ENCODE measurements at regions not wholly inside any gene's neighbourhood (a gene's known extent, or its start where the extent isn't known, plus 50 kb on each side); places are given as distances from the start of the nearest gene placed in this dataset.

DNA sequence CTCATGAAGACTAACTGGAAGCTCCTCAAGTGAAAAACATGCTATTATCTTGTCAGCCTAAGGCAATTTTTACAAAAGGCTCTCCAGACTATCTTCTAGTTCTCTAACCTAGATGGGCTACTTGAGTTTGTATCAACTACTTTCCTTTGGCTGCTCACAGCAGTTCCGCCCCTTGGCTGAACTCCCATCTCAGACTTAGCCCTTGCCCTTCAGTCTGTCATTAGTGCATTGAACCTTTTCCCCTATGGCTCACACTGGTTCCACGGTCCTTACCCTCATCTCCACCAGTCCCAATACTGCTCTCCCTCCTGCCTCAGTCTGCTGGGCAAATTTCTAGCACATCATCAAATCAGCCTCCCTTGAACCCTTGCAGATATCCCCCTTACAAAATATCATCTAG is 362.3 kb downstream of the PPP1R2C start:
- Histone ChIP-seq H3K79me2 (ENCODE audit: control insufficient read depth, insufficient read depth, low read length, unreplicated experiment) (no peaks in the 10 kb centered on the region), H3K4me1 (ENCODE audit: control insufficient read depth, insufficient read depth, low read length, unreplicated experiment) (no peaks in the 10 kb centered on the region), H3K4me3 (ENCODE audit: low read depth, low read length) (no peak overlapping the region), H3K36me3 (ENCODE audit: insufficient read depth, low read length) (no peaks in the 10 kb centered on the region), H3K27ac (ENCODE audit: low read depth, low read length) (no peak overlapping the region), H2AFZ (ENCODE audit: low read length, unreplicated experiment) (no peak overlapping the region), H3K27me3 (ENCODE audit: insufficient read depth, low read length) (no peaks in the 10 kb centered on the region)

- Histone ChIP-seq H2AFZ (ENCODE audit: low read length, unreplicated experiment) (no peak overlapping the region), H3K27me3 (ENCODE audit: insufficient read depth, low read length) (no peaks in the 10 kb centered on the region), H3K4me1 (ENCODE audit: control insufficient read depth, insufficient read depth, low read length, unreplicated experiment) (no peaks in the 10 kb centered on the region), H3K79me2 (ENCODE audit: control insufficient read depth, insufficient read depth, low read length, unreplicated experiment) (no peaks in the 10 kb centered on the region), H3K4me3 (ENCODE audit: low read depth, low read length) (no peak overlapping the region), H3K27ac (ENCODE audit: low read depth, low read length) (no peak overlapping the region), H3K36me3 (ENCODE audit: insufficient read depth, low read length) (no peaks in the 10 kb centered on the region)
These were observed 363.9 kb downstream of the PPP1R2C start for GRCh38 chrX:42414057-42414456.

DNA sequence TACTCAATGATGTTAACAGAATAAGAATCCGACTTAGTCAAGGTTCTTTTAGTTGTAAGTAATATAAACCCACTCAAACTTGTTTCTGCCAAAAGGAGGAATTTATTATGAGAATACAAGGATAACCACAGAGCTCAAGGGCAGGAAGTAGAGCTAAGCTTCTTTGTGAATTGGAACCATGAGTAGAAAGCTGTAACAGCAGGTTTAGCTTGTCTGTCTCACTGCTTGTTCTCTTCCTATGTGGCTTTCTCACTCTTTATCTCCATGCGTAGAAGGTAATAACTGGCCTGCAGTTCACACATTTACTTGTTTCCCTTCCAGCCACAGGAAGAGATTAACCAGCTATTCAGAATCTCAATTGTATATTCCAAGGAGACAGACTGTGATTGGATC is 378.3 kb downstream of the PPP1R2C start:
- no peaks in the 10 kb centered on the region for H3K36me3 ChIP-seq (ENCODE audit: insufficient read depth, low read length)
- no peak overlapping the region for H3K27ac ChIP-seq (ENCODE audit: low read depth, low read length)
- no peaks in the 10 kb centered on the region for H3K27me3 ChIP-seq (ENCODE audit: insufficient read depth, low read length)
- no peak overlapping the region for H3K4me3 ChIP-seq (ENCODE audit: low read depth, low read length)
- no peaks in the 10 kb centered on the region for H3K79me2 ChIP-seq (ENCODE audit: control insufficient read depth, insufficient read depth, low read length, unreplicated experiment)
- H3K4me1 ChIP-seq (ENCODE audit: control insufficient read depth, insufficient read depth, low read length, unreplicated experiment), result no peaks in the 10 kb centered on the region
- no peak overlapping the region for H2AFZ ChIP-seq (ENCODE audit: low read length, unreplicated experiment)

DNA sequence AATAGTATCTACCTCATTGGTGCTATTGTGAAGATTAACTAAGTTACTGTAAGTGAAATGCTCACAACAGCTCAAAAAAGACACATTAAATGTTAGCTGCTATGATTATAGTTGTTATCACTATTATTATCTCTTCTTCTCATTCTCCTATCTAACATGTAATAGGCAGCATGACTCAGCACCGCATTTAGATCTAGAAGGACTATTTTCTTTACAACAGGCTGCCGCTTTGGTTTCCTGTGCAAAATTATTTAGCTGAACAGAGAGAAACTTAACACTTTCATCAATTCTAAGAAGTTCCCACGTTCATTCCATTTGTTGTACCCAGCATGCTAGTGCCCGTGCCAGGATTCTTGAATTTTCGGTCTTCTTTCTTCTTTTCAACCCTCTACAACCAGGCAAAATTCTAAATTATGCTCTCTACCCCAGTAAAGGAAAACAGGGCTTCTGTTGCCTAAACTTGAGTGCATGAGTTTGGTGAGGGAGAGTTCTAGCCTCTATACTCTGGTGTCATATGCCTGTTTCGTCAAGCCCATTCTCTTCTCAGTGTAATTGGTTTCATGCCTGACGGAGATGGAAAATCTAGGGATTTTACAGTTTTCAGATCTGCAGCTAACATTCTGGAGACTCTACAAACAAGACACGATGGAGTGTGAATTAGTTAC is 378.9 kb downstream of the PPP1R2C start:
- no peaks in the 10 kb centered on the region for H3K79me2 ChIP-seq (ENCODE audit: control insufficient read depth, insufficient read depth, low read length, unreplicated experiment)
- H3K4me3 ChIP-seq (ENCODE audit: low read depth, low read length), result no peak overlapping the region
- no peak overlapping the region for H3K27ac ChIP-seq (ENCODE audit: low read depth, low read length)
- no peaks in the 10 kb centered on the region for H3K4me1 ChIP-seq (ENCODE audit: control insufficient read depth, insufficient read depth, low read length, unreplicated experiment)
- no peaks in the 10 kb centered on the region for H3K36me3 ChIP-seq (ENCODE audit: insufficient read depth, low read length)
- no peaks in the 10 kb centered on the region for H3K27me3 ChIP-seq (ENCODE audit: insufficient read depth, low read length)
- no peak overlapping the region for H2AFZ ChIP-seq (ENCODE audit: low read length, unreplicated experiment)

- Histone ChIP-seq H3K36me3 (ENCODE audit: insufficient read depth, low read length) (no peaks in the 10 kb centered on the region), H3K4me3 (ENCODE audit: low read depth, low read length) (no peak overlapping the region), H3K27me3 (ENCODE audit: insufficient read depth, low read length) (no peaks in the 10 kb centered on the region), H3K79me2 (ENCODE audit: control insufficient read depth, insufficient read depth, low read length, unreplicated experiment) (no peaks in the 10 kb centered on the region), H2AFZ (ENCODE audit: low read length, unreplicated experiment) (no peak overlapping the region), H3K4me1 (ENCODE audit: control insufficient read depth, insufficient read depth, low read length, unreplicated experiment) (no peaks in the 10 kb centered on the region), H3K27ac (ENCODE audit: low read depth, low read length) (no peak overlapping the region)
These were observed 381.8 kb downstream of the PPP1R2C start for GRCh38 chrX:42396136-42396535.

- H2AFZ ChIP-seq (ENCODE audit: low read length, unreplicated experiment), result no peak overlapping the region
- no peaks in the 10 kb centered on the region for H3K79me2 ChIP-seq (ENCODE audit: control insufficient read depth, insufficient read depth, low read length, unreplicated experiment)
- no peak overlapping the region for H3K27ac ChIP-seq (ENCODE audit: low read depth, low read length)
- no peaks in the 10 kb centered on the region for H3K27me3 ChIP-seq (ENCODE audit: insufficient read depth, low read length)
- no peaks in the 10 kb centered on the region for H3K36me3 ChIP-seq (ENCODE audit: insufficient read depth, low read length)
- H3K4me3 ChIP-seq (ENCODE audit: low read depth, low read length), result no peak overlapping the region
- no peaks in the 10 kb centered on the region for H3K4me1 ChIP-seq (ENCODE audit: control insufficient read depth, insufficient read depth, low read length, unreplicated experiment)
These were observed 385.1 kb downstream of the PPP1R2C start for GRCh38 chrX:42392846-42393245.

DNA sequence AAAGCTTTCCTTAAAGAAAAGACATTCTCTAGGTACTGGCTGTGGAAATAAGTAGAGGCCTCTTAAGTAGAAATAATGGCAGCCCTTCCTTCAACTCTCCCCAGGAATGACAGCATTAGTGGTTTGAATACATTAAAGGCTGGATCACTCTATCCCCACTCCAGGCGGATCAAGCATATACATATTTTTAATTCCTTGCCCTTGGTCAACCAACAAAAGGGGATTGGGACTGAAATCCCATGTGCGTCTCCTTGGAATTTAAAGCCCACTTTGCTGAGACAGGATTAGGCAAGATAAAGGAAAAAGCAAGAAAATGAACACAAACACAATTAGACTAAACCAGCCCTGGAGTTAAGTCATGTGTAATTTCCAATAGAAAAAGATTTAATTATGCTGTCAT is 391.3 kb downstream of the PPP1R2C start:
- Histone ChIP-seq H3K4me3 (ENCODE audit: low read depth, low read length) (no peak overlapping the region), H3K4me1 (ENCODE audit: control insufficient read depth, insufficient read depth, low read length, unreplicated experiment) (no peaks in the 10 kb centered on the region)

DNA sequence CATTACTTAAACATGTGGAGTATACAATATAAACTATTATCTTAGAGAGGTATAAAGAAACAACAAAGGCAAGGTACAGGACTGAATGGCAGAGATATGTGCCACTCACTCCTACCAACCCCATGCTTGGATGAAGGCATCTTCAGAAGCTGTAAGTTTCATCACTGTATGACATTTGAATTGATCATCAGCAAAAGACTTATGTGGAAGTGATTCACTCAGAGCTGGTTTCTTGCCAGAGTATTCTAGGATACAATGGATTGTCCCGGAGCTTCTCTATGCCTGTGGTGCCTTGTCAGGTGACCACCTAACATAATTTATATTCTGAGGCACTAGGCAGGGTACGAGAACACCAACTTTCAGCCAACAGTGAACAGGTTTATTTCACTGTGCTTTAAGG is 392.2 kb downstream of the PPP1R2C start:
- Histone ChIP-seq H3K79me2 (ENCODE audit: control insufficient read depth, insufficient read depth, low read length, unreplicated experiment) (no peaks in the 10 kb centered on the region), H3K27me3 (ENCODE audit: insufficient read depth, low read length) (no peaks in the 10 kb centered on the region), H3K27ac (ENCODE audit: low read depth, low read length) (no peak overlapping the region), H2AFZ (ENCODE audit: low read length, unreplicated experiment) (no peak overlapping the region), H3K4me1 (ENCODE audit: control insufficient read depth, insufficient read depth, low read length, unreplicated experiment) (no peaks in the 10 kb centered on the region), H3K36me3 (ENCODE audit: insufficient read depth, low read length) (no peaks in the 10 kb centered on the region), H3K4me3 (ENCODE audit: low read depth, low read length) (no peak overlapping the region)

More for the DNA sequence above, 391.3 kb downstream of the PPP1R2C start:
- Histone ChIP-seq H3K27ac (ENCODE audit: low read depth, low read length) (no peak overlapping the region), H3K79me2 (ENCODE audit: control insufficient read depth, insufficient read depth, low read length, unreplicated experiment) (no peaks in the 10 kb centered on the region), H3K36me3 (ENCODE audit: insufficient read depth, low read length) (no peaks in the 10 kb centered on the region), H3K27me3 (ENCODE audit: insufficient read depth, low read length) (no peaks in the 10 kb centered on the region), H2AFZ (ENCODE audit: low read length, unreplicated experiment) (no peak overlapping the region)

DNA sequence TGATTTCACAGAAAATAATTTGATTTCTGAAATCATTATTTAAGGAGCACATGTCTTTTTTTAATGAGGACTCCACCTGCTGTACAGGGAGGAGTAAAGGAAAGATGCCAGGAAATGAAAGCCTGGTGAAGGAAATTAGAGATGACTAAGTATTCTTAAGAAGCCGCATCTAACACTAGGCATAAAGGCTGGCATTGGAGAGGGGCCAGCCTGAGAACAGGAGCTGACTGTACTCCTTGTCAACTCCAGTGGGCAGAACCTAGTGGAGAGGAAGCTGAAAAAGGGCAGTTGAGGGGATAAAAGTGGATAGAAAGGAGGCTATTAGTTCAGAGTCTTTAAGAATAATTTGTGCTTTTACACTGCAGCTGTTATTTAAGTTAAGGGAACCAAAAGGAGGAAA is 393.0 kb downstream of the PPP1R2C start:
- no peaks in the 10 kb centered on the region for H3K4me1 ChIP-seq (ENCODE audit: control insufficient read depth, insufficient read depth, low read length, unreplicated experiment)
- no peaks in the 10 kb centered on the region for H3K79me2 ChIP-seq (ENCODE audit: control insufficient read depth, insufficient read depth, low read length, unreplicated experiment)
- H3K4me3 ChIP-seq (ENCODE audit: low read depth, low read length), result no peak overlapping the region
- H3K36me3 ChIP-seq (ENCODE audit: insufficient read depth, low read length), result no peaks in the 10 kb centered on the region
- H3K27me3 ChIP-seq (ENCODE audit: insufficient read depth, low read length), result no peaks in the 10 kb centered on the region
- no peak overlapping the region for H2AFZ ChIP-seq (ENCODE audit: low read length, unreplicated experiment)
- H3K27ac ChIP-seq (ENCODE audit: low read depth, low read length), result no peak overlapping the region

GRCh38 chrX:42378857-42379256 is 399.1 kb downstream of the PPP1R2C start:
- Histone ChIP-seq H2AFZ (ENCODE audit: low read length, unreplicated experiment) (no peak overlapping the region), H3K4me3 (ENCODE audit: low read depth, low read length) (no peak overlapping the region), H3K36me3 (ENCODE audit: insufficient read depth, low read length) (no peaks in the 10 kb centered on the region), H3K79me2 (ENCODE audit: control insufficient read depth, insufficient read depth, low read length, unreplicated experiment) (no peaks in the 10 kb centered on the region), H3K27ac (ENCODE audit: low read depth, low read length) (no peak overlapping the region), H3K4me1 (ENCODE audit: control insufficient read depth, insufficient read depth, low read length, unreplicated experiment) (no peaks in the 10 kb centered on the region), H3K27me3 (ENCODE audit: insufficient read depth, low read length) (no peaks in the 10 kb centered on the region)

DNA sequence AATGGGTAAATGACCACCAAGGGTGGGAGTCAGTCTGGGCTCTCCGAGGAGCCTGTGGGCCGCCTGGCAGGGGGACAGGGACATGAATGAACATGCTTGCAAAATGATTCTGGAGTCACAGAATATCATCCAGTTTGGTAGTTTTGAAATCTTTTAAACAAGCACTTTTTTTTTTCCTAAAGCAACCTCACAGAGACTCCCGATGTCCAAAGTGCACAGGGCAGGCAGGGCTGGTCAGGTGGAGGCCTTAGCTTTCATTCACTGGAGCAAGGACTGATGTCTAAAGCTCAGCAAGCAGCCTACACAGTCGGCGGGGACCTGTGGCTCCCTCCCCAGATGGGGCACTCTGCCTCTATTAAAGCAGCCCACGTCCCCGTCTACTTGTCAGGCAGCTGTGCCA is 402.9 kb downstream of the PPP1R2C start:
- Histone ChIP-seq H3K4me3 (ENCODE audit: low read depth, low read length) (no peak overlapping the region), H3K4me1 (ENCODE audit: control insufficient read depth, insufficient read depth, low read length, unreplicated experiment) (no peaks in the 10 kb centered on the region), H3K27me3 (ENCODE audit: insufficient read depth, low read length) (no peaks in the 10 kb centered on the region), H3K27ac (ENCODE audit: low read depth, low read length) (no peak overlapping the region), H2AFZ (ENCODE audit: low read length, unreplicated experiment) (no peak overlapping the region), H3K79me2 (ENCODE audit: control insufficient read depth, insufficient read depth, low read length, unreplicated experiment) (no peaks in the 10 kb centered on the region), H3K36me3 (ENCODE audit: insufficient read depth, low read length) (no peaks in the 10 kb centered on the region)
